ENCODE measurements at regions not wholly inside any gene's neighbourhood (a gene's known extent, or its start where the extent isn't known, plus 50 kb on each side); places are given as distances from the start of the nearest gene placed in this dataset.

GRCh38 chr16:86946396-86946795 is 368.0 kb downstream of the FOXL1 start:
- WGBS: 40% methylated on average over 7 of the region's 7 CpGs
- H3K9ac ChIP-seq (ENCODE audit: low read depth in 1 of 2, low read length in 2 of 2): no peak overlapping the region
- no peak for DNase-seq (ENCODE audit: low spot score)
- H3K4me1 ChIP-seq (ENCODE audit: control insufficient read depth in 4 of 4, insufficient read depth in 4 of 4, low read length in 3 of 4): no peaks in the 10 kb centered on the region
- TF ChIP-seq RXRA (IDR thresholded peaks at IDR 0.05) (no peak), CTCF (IDR thresholded peaks at IDR 0.05; ENCODE audit: low read depth, low read length, missing input control) (no peak), SP1 (IDR thresholded peaks at IDR 0.05) (no peak), RAD21 (IDR thresholded peaks at IDR 0.05) (no peak), NR2F2 (IDR thresholded peaks at IDR 0.05) (no peak), ATF3 (IDR thresholded peaks at IDR 0.05) (no peak), FOXA2 (IDR thresholded peaks at IDR 0.05) (no peak), FOXA1 (IDR thresholded peaks at IDR 0.05) (no peak), EGR1 (IDR thresholded peaks at IDR 0.05; ENCODE audit: low read depth in 2 of 2) (no peak), JUND (IDR thresholded peaks at IDR 0.05) (no peak), HNF4A (conservative IDR thresholded peaks at IDR 0.05) (no peak), TAF1 (conservative IDR thresholded peaks at IDR 0.05) (no peak), GABPA (IDR thresholded peaks at IDR 0.05 in 1 of 2, conservative IDR thresholded peaks at IDR 0.05 in 1 of 2) (no peak), HNF4G (IDR thresholded peaks at IDR 0.05) (no peak), YY1 (IDR thresholded peaks at IDR 0.05) (no peak)
- TF ChIP-seq, protein P1, sequence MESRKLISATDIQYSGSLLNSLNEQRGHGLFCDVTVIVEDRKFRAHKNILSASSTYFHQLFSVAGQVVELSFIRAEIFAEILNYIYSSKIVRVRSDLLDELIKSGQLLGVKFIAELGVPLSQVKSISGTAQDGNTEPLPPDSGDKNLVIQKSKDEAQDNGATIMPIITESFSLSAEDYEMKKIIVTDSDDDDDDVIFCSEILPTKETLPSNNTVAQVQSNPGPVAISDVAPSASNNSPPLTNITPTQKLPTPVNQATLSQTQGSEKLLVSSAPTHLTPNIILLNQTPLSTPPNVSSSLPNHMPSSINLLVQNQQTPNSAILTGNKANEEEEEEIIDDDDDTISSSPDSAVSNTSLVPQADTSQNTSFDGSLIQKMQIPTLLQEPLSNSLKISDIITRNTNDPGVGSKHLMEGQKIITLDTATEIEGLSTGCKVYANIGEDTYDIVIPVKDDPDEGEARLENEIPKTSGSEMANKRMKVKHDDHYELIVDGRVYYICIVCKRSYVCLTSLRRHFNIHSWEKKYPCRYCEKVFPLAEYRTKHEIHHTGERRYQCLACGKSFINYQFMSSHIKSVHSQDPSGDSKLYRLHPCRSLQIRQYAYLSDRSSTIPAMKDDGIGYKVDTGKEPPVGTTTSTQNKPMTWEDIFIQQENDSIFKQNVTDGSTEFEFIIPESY (IDR thresholded peaks at IDR 0.05): no peak
- TF ChIP-seq, protein P2, sequence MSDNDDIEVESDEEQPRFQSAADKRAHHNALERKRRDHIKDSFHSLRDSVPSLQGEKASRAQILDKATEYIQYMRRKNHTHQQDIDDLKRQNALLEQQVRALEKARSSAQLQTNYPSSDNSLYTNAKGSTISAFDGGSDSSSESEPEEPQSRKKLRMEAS (IDR thresholded peaks at IDR 0.05): no peak
- TF ChIP-seq, protein P3, sequence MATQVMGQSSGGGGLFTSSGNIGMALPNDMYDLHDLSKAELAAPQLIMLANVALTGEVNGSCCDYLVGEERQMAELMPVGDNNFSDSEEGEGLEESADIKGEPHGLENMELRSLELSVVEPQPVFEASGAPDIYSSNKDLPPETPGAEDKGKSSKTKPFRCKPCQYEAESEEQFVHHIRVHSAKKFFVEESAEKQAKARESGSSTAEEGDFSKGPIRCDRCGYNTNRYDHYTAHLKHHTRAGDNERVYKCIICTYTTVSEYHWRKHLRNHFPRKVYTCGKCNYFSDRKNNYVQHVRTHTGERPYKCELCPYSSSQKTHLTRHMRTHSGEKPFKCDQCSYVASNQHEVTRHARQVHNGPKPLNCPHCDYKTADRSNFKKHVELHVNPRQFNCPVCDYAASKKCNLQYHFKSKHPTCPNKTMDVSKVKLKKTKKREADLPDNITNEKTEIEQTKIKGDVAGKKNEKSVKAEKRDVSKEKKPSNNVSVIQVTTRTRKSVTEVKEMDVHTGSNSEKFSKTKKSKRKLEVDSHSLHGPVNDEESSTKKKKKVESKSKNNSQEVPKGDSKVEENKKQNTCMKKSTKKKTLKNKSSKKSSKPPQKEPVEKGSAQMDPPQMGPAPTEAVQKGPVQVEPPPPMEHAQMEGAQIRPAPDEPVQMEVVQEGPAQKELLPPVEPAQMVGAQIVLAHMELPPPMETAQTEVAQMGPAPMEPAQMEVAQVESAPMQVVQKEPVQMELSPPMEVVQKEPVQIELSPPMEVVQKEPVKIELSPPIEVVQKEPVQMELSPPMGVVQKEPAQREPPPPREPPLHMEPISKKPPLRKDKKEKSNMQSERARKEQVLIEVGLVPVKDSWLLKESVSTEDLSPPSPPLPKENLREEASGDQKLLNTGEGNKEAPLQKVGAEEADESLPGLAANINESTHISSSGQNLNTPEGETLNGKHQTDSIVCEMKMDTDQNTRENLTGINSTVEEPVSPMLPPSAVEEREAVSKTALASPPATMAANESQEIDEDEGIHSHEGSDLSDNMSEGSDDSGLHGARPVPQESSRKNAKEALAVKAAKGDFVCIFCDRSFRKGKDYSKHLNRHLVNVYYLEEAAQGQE (IDR thresholded peaks at IDR 0.05): no peak
- no peaks in the 10 kb centered on the region for H3K9me3 ChIP-seq (ENCODE audit: control insufficient read depth in 4 of 4, low read length in 3 of 4)
- no peaks in the 10 kb centered on the region for H3K27me3 ChIP-seq (ENCODE audit: control insufficient read depth in 4 of 4, insufficient read depth in 4 of 4, low read length in 3 of 4)
- H3K36me3 ChIP-seq (ENCODE audit: control insufficient read depth in 4 of 4, insufficient read depth in 3 of 4, low read depth in 1 of 4, low read length in 3 of 4): no peaks in the 10 kb centered on the region
- H3K4me3 ChIP-seq (ENCODE audit: low read depth in 1 of 3, low read length in 3 of 3): no peak overlapping the region
- no peak overlapping the region for H3K27ac ChIP-seq (ENCODE audit: low read depth in 1 of 2, low read length in 2 of 2)

Measured in liver (tissue), 8 donors.